HG03108 (cell line): ENCODE measurements at regions not wholly inside any gene's neighbourhood (a gene's known extent, or its start where the extent isn't known, plus 50 kb on each side); places are given as distances from the start of the nearest gene placed in this dataset.

ENCODE experiments used
- ATAC-seq: cut with Tn5 transposase; IDR thresholded peaks from one replicate; pipeline ENCODE4 v1.9.1; 2021; ENCODE audit warnings: moderate library complexity; ENCODE audit not compliant: unreplicated experiment

- no peak for ATAC-seq
These were observed 58.6 kb upstream of the NYAP2 start for GRCh38 chr2:225340923-225341322.

- no peak for ATAC-seq
These were observed 62.3 kb upstream of the NYAP2 start for GRCh38 chr2:225337183-225337582.

- ATAC-seq: no peak
These were observed 65.0 kb upstream of the NYAP2 start for GRCh38 chr2:225334514-225334913.

- no peak for ATAC-seq
These were observed 71.3 kb upstream of the NYAP2 start for GRCh38 chr2:225328192-225328591.

GRCh38 chr2:225326969-225327368 lies 72.5 kb upstream of the NYAP2 start:
- no peak for ATAC-seq

GRCh38 chr2:225319872-225320271 lies 79.6 kb upstream of the NYAP2 start:
- ATAC-seq: no peak

GRCh38 chr2:225318440-225318839 lies 81.1 kb upstream of the NYAP2 start:
- no peak for ATAC-seq

- ATAC-seq: no peak
These were observed 82.3 kb upstream of the NYAP2 start for GRCh38 chr2:225317186-225317585.

- no peak for ATAC-seq
These were observed 88.8 kb upstream of the NYAP2 start for GRCh38 chr2:225310745-225311144.

- no peak for ATAC-seq
These were observed 90.0 kb upstream of the NYAP2 start for GRCh38 chr2:225309516-225309915.

- no peak for ATAC-seq
These were observed 102.6 kb upstream of the NYAP2 start for GRCh38 chr2:225296951-225297350.

- ATAC-seq: no peak
These were observed 104.4 kb upstream of the NYAP2 start for GRCh38 chr2:225295102-225295501.

- ATAC-seq: no peak
These were observed 105.9 kb upstream of the NYAP2 start for GRCh38 chr2:225293638-225294037.

- ATAC-seq: no peak
These were observed 108.6 kb upstream of the NYAP2 start for GRCh38 chr2:225290757-225291400.

GRCh38 chr2:225289659-225290058 lies 109.9 kb upstream of the NYAP2 start:
- ATAC-seq: no peak

GRCh38 chr2:225288986-225289385 lies 110.5 kb upstream of the NYAP2 start:
- no peak for ATAC-seq

GRCh38 chr2:225282858-225283710 lies 116.4 kb upstream of the NYAP2 start:
- ATAC-seq: peak; percentile 78

GRCh38 chr2:225276207-225276606 lies 123.3 kb upstream of the NYAP2 start:
- peak; percentile 84 for ATAC-seq

GRCh38 chr2:225275443-225275842 lies 124.1 kb upstream of the NYAP2 start:
- ATAC-seq: no peak

- ATAC-seq: no peak
These were observed 124.8 kb upstream of the NYAP2 start for GRCh38 chr2:225274751-225275150.

- ATAC-seq: no peak
These were observed 127.3 kb upstream of the NYAP2 start for GRCh38 chr2:225272173-225272572.

GRCh38 chr2:225270861-225271260 lies 128.6 kb upstream of the NYAP2 start:
- peak; percentile 100 for ATAC-seq
